ENCODE measurements at regions not wholly inside any gene's neighbourhood (a gene's known extent, or its start where the extent isn't known, plus 50 kb on each side); places are given as distances from the start of the nearest gene placed in this dataset.

GRCh38 chr17:71516149-71516548 is 604.7 kb upstream of the SOX9 start:
- Mint-ChIP-seq H3K27ac (ENCODE audit: low read depth, unreplicated experiment) (no peak overlapping the region), H3K9me3 (ENCODE audit: unreplicated experiment) (no peaks in the 10 kb centered on the region), H3K4me1 (ENCODE audit: insufficient read depth, unreplicated experiment) (peaks cover 6% of the 10 kb centered on the region), H3K36me3 (ENCODE audit: insufficient read depth, unreplicated experiment) (no peaks in the 10 kb centered on the region), H3K4me3 (ENCODE audit: unreplicated experiment) (no peak overlapping the region), H3K27me3 (ENCODE audit: insufficient read depth, unreplicated experiment) (no peaks in the 10 kb centered on the region)
- TF ChIP-seq, protein P1, sequence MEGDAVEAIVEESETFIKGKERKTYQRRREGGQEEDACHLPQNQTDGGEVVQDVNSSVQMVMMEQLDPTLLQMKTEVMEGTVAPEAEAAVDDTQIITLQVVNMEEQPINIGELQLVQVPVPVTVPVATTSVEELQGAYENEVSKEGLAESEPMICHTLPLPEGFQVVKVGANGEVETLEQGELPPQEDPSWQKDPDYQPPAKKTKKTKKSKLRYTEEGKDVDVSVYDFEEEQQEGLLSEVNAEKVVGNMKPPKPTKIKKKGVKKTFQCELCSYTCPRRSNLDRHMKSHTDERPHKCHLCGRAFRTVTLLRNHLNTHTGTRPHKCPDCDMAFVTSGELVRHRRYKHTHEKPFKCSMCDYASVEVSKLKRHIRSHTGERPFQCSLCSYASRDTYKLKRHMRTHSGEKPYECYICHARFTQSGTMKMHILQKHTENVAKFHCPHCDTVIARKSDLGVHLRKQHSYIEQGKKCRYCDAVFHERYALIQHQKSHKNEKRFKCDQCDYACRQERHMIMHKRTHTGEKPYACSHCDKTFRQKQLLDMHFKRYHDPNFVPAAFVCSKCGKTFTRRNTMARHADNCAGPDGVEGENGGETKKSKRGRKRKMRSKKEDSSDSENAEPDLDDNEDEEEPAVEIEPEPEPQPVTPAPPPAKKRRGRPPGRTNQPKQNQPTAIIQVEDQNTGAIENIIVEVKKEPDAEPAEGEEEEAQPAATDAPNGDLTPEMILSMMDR (IDR thresholded peaks at IDR 0.05; ENCODE audit: unreplicated experiment), result no peak
- POLR2A ChIA-PET, result interaction anchor here (0.6 to 1.4 kb wide), 3 partner anchors 11 to 32 kb away, joined by 3 to 4 read pairs (median 3); no protein-coding TSS in a partner anchor
- intact Hi-C loops (cut with micrococcal nuclease), result no loop called here
- DNase-seq (ENCODE audit: unreplicated experiment), result no peak
- BruUV-seq (replicated peaks), result no TSS peak
- CTCF ChIA-PET, result interaction anchor here (0.6 kb wide), 1 partner anchor 1200 kb away, joined by 4 read pairs; no protein-coding TSS in a partner anchor

DNA sequence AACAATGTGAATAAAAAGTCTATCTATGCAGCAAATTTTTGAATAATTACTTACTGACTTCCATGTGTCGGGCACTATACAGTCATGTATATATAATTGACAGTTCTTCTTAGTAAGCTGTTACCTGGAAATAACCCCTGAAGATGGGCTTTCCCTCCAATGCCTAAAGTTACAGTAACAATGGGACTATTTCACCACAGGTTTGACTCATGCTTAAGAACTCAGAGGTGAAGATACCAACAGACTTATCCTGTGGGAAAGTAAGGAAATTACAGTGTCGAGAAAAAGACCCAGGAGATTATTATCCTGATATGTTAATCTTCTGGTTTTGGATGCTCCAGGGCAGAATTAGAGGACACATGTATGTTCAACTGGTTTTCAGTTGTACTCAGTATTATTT is 601.5 kb upstream of the SOX9 start:
- no peak overlapping the region for H3K27ac Mint-ChIP-seq (ENCODE audit: low read depth, unreplicated experiment)
- intact Hi-C loops (cut with micrococcal nuclease), result no loop called here
- no peak overlapping the region for H3K4me3 Mint-ChIP-seq (ENCODE audit: unreplicated experiment)
- no TSS peak for BruUV-seq (replicated peaks)
- H3K36me3 Mint-ChIP-seq (ENCODE audit: insufficient read depth, unreplicated experiment), result peaks cover 5% of the 10 kb centered on the region
- ChIA-PET POLR2A (interaction anchor here (1.3 kb wide), 1 partner anchor 9 kb away, joined by 6 read pairs; no protein-coding TSS in a partner anchor), CTCF (interaction anchor here (0.5 to 1.9 kb wide), 4 partner anchors 8 to 600 kb away, joined by 3 to 6 read pairs (median 3); no protein-coding TSS in a partner anchor)
- TF ChIP-seq, protein P1 (IDR thresholded peaks at IDR 0.05; ENCODE audit: unreplicated experiment), result no peak
- peaks cover 6% of the 10 kb centered on the region for H3K4me1 Mint-ChIP-seq (ENCODE audit: insufficient read depth, unreplicated experiment)
- peak; percentile 68 for DNase-seq (ENCODE audit: unreplicated experiment)
- H3K9me3 Mint-ChIP-seq (ENCODE audit: unreplicated experiment), result peaks cover 7% of the 10 kb centered on the region
- H3K27me3 Mint-ChIP-seq (ENCODE audit: insufficient read depth, unreplicated experiment), result no peaks in the 10 kb centered on the region

- intact Hi-C loops (cut with micrococcal nuclease), result no loop called here
- CTCF ChIA-PET, result no interaction called here
- Mint-ChIP-seq H3K9me3 (ENCODE audit: unreplicated experiment) (peaks cover 7% of the 10 kb centered on the region), H3K27ac (ENCODE audit: low read depth, unreplicated experiment) (no peak overlapping the region), H3K4me1 (ENCODE audit: insufficient read depth, unreplicated experiment) (peaks cover 7% of the 10 kb centered on the region), H3K36me3 (ENCODE audit: insufficient read depth, unreplicated experiment) (peaks cover 7% of the 10 kb centered on the region), H3K27me3 (ENCODE audit: insufficient read depth, unreplicated experiment) (no peaks in the 10 kb centered on the region), H3K4me3 (ENCODE audit: unreplicated experiment) (no peak overlapping the region)
- POLR2A ChIA-PET, result no interaction called here
- TF ChIP-seq, protein P1 (IDR thresholded peaks at IDR 0.05; ENCODE audit: unreplicated experiment), result no peak
- BruUV-seq (replicated peaks), result no TSS peak
- no peak for DNase-seq (ENCODE audit: unreplicated experiment)
Observed at GRCh38 chr17:71521724-71522123, 599.1 kb upstream of the SOX9 start.

- Mint-ChIP-seq H3K27ac (ENCODE audit: low read depth, unreplicated experiment) (no peak overlapping the region), H3K4me3 (ENCODE audit: unreplicated experiment) (no peak overlapping the region), H3K36me3 (ENCODE audit: insufficient read depth, unreplicated experiment) (peaks cover 7% of the 10 kb centered on the region), H3K27me3 (ENCODE audit: insufficient read depth, unreplicated experiment) (no peaks in the 10 kb centered on the region), H3K4me1 (ENCODE audit: insufficient read depth, unreplicated experiment) (peaks cover 13% of the 10 kb centered on the region), H3K9me3 (ENCODE audit: unreplicated experiment) (peaks cover 7% of the 10 kb centered on the region)
- intact Hi-C loops (cut with micrococcal nuclease), result no loop called here
- CTCF ChIA-PET, result no interaction called here
- TF ChIP-seq, protein P1 (IDR thresholded peaks at IDR 0.05; ENCODE audit: unreplicated experiment), result no peak
- no TSS peak for BruUV-seq (replicated peaks)
- DNase-seq (ENCODE audit: unreplicated experiment), result no peak
- POLR2A ChIA-PET, result no interaction called here
Observed at GRCh38 chr17:71522383-71522782, 598.4 kb upstream of the SOX9 start.

All from MCF 10A (cell line).